ENCODE measurements at regions not wholly inside any gene's neighbourhood (a gene's known extent, or its start where the extent isn't known, plus 50 kb on each side); places are given as distances from the start of the nearest gene placed in this dataset.

DNA sequence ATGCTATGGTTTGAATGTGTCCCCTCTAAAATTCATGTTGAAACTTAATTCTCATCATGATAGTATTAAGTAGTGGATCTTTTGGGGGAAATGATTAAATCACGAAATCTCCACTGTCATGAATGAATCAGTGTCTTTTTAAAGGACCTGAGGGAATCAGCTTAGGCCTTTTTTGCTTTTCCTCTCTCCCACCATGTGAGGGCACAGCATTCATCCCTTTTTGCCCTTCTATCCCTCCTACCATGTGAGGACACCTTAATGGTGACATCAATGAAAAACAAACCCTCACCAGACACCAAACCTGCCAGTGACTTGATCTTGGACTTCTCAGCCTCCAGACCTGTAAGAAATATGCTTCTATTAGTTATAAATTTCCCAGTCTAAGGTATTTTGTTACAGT lies 247.1 kb upstream of the UBE2E3 start:
- Histone ChIP-seq H3K27ac (replicated peaks) (no peak overlapping the region), H3K27me3 (ENCODE audit: insufficient read depth, poor library complexity, severe bottlenecking) (no peaks in the 10 kb centered on the region), H3K4me3 (replicated peaks; ENCODE audit: insufficient read depth, low read length) (no peak overlapping the region)
- no peak for TF ChIP-seq POLR2AphosphoS5 (IDR thresholded peaks at IDR 0.05; ENCODE audit: low read depth)
- TF ChIP-seq GABPA (IDR thresholded peaks at IDR 0.05; ENCODE audit: low read depth) = no peak
- TF ChIP-seq, protein P1, sequence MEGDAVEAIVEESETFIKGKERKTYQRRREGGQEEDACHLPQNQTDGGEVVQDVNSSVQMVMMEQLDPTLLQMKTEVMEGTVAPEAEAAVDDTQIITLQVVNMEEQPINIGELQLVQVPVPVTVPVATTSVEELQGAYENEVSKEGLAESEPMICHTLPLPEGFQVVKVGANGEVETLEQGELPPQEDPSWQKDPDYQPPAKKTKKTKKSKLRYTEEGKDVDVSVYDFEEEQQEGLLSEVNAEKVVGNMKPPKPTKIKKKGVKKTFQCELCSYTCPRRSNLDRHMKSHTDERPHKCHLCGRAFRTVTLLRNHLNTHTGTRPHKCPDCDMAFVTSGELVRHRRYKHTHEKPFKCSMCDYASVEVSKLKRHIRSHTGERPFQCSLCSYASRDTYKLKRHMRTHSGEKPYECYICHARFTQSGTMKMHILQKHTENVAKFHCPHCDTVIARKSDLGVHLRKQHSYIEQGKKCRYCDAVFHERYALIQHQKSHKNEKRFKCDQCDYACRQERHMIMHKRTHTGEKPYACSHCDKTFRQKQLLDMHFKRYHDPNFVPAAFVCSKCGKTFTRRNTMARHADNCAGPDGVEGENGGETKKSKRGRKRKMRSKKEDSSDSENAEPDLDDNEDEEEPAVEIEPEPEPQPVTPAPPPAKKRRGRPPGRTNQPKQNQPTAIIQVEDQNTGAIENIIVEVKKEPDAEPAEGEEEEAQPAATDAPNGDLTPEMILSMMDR (IDR thresholded peaks at IDR 0.05; ENCODE audit: insufficient read depth, low read length) = no peak
- TF ChIP-seq, protein P2, sequence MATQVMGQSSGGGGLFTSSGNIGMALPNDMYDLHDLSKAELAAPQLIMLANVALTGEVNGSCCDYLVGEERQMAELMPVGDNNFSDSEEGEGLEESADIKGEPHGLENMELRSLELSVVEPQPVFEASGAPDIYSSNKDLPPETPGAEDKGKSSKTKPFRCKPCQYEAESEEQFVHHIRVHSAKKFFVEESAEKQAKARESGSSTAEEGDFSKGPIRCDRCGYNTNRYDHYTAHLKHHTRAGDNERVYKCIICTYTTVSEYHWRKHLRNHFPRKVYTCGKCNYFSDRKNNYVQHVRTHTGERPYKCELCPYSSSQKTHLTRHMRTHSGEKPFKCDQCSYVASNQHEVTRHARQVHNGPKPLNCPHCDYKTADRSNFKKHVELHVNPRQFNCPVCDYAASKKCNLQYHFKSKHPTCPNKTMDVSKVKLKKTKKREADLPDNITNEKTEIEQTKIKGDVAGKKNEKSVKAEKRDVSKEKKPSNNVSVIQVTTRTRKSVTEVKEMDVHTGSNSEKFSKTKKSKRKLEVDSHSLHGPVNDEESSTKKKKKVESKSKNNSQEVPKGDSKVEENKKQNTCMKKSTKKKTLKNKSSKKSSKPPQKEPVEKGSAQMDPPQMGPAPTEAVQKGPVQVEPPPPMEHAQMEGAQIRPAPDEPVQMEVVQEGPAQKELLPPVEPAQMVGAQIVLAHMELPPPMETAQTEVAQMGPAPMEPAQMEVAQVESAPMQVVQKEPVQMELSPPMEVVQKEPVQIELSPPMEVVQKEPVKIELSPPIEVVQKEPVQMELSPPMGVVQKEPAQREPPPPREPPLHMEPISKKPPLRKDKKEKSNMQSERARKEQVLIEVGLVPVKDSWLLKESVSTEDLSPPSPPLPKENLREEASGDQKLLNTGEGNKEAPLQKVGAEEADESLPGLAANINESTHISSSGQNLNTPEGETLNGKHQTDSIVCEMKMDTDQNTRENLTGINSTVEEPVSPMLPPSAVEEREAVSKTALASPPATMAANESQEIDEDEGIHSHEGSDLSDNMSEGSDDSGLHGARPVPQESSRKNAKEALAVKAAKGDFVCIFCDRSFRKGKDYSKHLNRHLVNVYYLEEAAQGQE (IDR thresholded peaks at IDR 0.05; ENCODE audit: insufficient replicate concordance, low read depth) = no peak
- no peak for TF ChIP-seq SPI1 (IDR thresholded peaks at IDR 0.05; ENCODE audit: borderline replicate concordance, low read depth)
- no peak for DNase-seq (ENCODE audit: low read depth in 1 of 2, low spot score in 1 of 2)

DNA sequence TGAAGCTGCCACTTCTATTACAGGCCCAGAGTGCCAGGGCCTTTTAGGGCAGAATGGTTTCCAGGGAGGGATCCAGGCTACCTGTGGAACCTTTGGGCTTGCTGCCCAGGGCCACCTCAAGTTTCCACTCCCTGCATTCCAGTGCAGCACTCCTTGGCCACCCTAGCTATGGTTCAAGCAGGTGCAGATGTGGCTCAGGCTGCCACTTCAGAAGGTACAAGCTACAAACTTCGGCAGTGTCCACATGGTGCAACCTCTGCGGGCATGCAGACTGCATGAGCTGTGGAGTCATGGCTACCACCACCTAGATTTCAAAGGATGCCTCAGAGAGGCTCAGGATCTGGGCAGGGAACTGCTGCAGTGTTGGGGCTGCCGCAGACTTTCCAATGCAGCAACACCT lies 248.1 kb upstream of the UBE2E3 start:
- H3K27ac ChIP-seq (replicated peaks) = no peak overlapping the region
- H3K27me3 ChIP-seq (ENCODE audit: insufficient read depth, poor library complexity, severe bottlenecking) = no peaks in the 10 kb centered on the region
- H3K4me3 ChIP-seq (replicated peaks; ENCODE audit: insufficient read depth, low read length) = no peak overlapping the region
- no peak for DNase-seq (ENCODE audit: low read depth in 1 of 2, low spot score in 1 of 2)
- TF ChIP-seq GABPA (IDR thresholded peaks at IDR 0.05; ENCODE audit: low read depth) (no peak), SPI1 (IDR thresholded peaks at IDR 0.05; ENCODE audit: borderline replicate concordance, low read depth) (no peak), POLR2AphosphoS5 (IDR thresholded peaks at IDR 0.05; ENCODE audit: low read depth) (no peak)
- TF ChIP-seq, protein P1 (IDR thresholded peaks at IDR 0.05; ENCODE audit: insufficient read depth, low read length) = no peak

DNA sequence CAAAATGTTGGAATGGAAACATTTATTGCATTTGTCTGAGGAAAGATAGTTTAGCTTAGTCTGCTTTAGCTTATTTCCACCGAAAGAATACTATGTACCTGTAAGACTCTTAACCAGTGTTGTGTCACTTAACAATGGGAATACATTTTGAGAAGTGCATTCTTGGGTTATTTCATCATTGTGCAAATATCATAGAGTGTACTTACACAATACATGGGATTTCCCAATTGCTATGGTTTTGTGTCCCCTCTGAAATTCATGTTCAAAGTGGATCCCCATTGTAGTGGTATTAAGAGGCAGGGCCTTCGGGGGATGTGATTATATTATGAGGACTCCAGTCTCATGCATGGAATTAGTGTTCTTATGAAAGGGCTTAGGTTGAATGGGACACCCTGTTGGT lies 249.4 kb upstream of the UBE2E3 start:
- no peak for TF ChIP-seq SPI1 (IDR thresholded peaks at IDR 0.05; ENCODE audit: borderline replicate concordance, low read depth)
- TF ChIP-seq, protein P1 (IDR thresholded peaks at IDR 0.05; ENCODE audit: insufficient read depth, low read length) = no peak
- no peaks in the 10 kb centered on the region for H3K27me3 ChIP-seq (ENCODE audit: insufficient read depth, poor library complexity, severe bottlenecking)
- no peak overlapping the region for H3K4me3 ChIP-seq (replicated peaks; ENCODE audit: insufficient read depth, low read length)
- H3K27ac ChIP-seq (replicated peaks) = no peak overlapping the region
- DNase-seq (ENCODE audit: low read depth in 1 of 2, low spot score in 1 of 2) = no peak

DNA sequence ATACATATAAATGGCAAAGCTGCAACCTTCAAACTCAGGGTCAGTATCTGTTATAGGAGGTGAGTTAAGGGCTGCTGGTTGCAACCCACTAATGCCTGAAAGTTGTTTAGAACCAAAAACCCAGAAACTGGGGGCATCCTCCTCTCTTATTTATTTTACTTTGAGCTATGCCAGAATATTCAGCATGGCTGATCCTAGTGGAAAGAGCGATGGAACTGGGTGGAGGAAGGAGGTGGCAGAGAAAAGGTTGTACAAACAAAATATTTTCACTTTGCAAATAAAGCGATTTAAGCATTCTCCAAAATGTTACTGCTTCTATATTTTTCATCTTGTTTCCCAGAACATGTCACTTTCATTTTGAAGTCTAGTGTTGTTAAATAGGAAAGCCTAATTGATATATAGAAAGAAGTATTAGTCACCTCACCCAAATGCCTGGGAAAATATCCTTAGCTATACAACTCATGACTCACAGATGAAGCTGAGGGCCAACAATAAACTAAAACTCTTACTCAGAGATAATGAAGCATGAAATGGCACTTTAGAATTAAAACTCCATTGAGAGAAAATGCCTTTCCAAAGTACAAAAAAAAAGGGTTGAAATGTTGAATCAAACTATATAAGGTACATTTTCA lies 251.4 kb upstream of the UBE2E3 start:
- no peaks in the 10 kb centered on the region for H3K27me3 ChIP-seq (ENCODE audit: insufficient read depth, poor library complexity, severe bottlenecking)
- DNase-seq (ENCODE audit: low read depth in 1 of 2, low spot score in 1 of 2) = no peak
- no peak for TF ChIP-seq GABPA (IDR thresholded peaks at IDR 0.05; ENCODE audit: low read depth)
- TF ChIP-seq POLR2AphosphoS5 (IDR thresholded peaks at IDR 0.05; ENCODE audit: low read depth) = no peak
- TF ChIP-seq, protein P1 (IDR thresholded peaks at IDR 0.05; ENCODE audit: insufficient read depth, low read length) = no peak
- TF ChIP-seq, protein P2 (IDR thresholded peaks at IDR 0.05; ENCODE audit: insufficient replicate concordance, low read depth) = no peak
- no peak for TF ChIP-seq SPI1 (IDR thresholded peaks at IDR 0.05; ENCODE audit: borderline replicate concordance, low read depth)
- no peak overlapping the region for H3K27ac ChIP-seq (replicated peaks)
- H3K4me3 ChIP-seq (replicated peaks; ENCODE audit: insufficient read depth, low read length) = no peak overlapping the region
